ENCODE measurements at regions not wholly inside any gene's neighbourhood (a gene's known extent, or its start where the extent isn't known, plus 50 kb on each side); places are given as distances from the start of the nearest gene placed in this dataset.

GRCh38 chr9:127553793-127554192, 58.3 kb upstream of the STXBP1 start:
- TF ChIP-seq ELF1 (IDR thresholded peaks at IDR 0.05; ENCODE audit: borderline replicate concordance, low read depth) (no peak), REST (IDR thresholded peaks at IDR 0.05; ENCODE audit: low read depth) (no peak), ATF3 (IDR thresholded peaks at IDR 0.05) (no peak), EZH2 (IDR thresholded peaks at IDR 0.05) (no peak), EGR1 (IDR thresholded peaks at IDR 0.05; ENCODE audit: low read depth) (no peak), JUND (IDR thresholded peaks at IDR 0.05) (no peak), SP1 (IDR thresholded peaks at IDR 0.05; ENCODE audit: low read depth) (no peak), CTCF (IDR thresholded peaks at IDR 0.05 in 2 of 3, conservative IDR thresholded peaks at IDR 0.05 in 1 of 3; ENCODE audit: borderline replicate concordance in 1 of 3, insufficient read depth in 1 of 3, low read depth in 2 of 3, low read length in 2 of 3) (no peak), SIN3A (IDR thresholded peaks at IDR 0.05; ENCODE audit: low read depth) (no peak), MAX (IDR thresholded peaks at IDR 0.05) (no peak), ZFX (IDR thresholded peaks at IDR 0.05) (no peak), ZNF274 (IDR thresholded peaks at IDR 0.05; ENCODE audit: low read depth, low read length) (no peak)
- no peak for ATAC-seq
- H2AFZ ChIP-seq (ENCODE audit: low read depth, low read length, poor library complexity, severe bottlenecking) = no peak overlapping the region
- peaks cover 0 to 11% of the 10 kb centered on the region in 2 experiments; a peak in 1 of 4 replicates for H3K36me3 ChIP-seq (ENCODE audit: control insufficient read depth in 1 of 2, insufficient read depth in 2 of 2, low read length in 2 of 2)
- H3K4me1 ChIP-seq (ENCODE audit: control insufficient read depth in 1 of 2, insufficient read depth in 2 of 2, low read length in 2 of 2) = peaks cover 40 to 66% of the 10 kb centered on the region in 2 experiments
- intact Hi-C loops (cut with micrococcal nuclease) = no loop called here
- RAD21 ChIA-PET (ENCODE audit: low non-redundant PET in 1 of 2, low total read pairs in 2 of 2, uncharacterized antibody in 2 of 2, unreplicated experiment in 2 of 2) = no interaction called here
- no peak overlapping the region for H3K4me2 ChIP-seq (ENCODE audit: low read length)
- peaks cover 96% of the 10 kb centered on the region for H3K79me2 ChIP-seq (ENCODE audit: insufficient read depth, low read length)
- CTCF ChIA-PET = interaction anchor here (1.2 kb wide), 1 partner anchor 28 kb away, joined by 3 read pairs; no protein-coding TSS in a partner anchor
- no peak overlapping the region for H3K27ac ChIP-seq (ENCODE audit: low read depth, low read length)
- H4K20me1 ChIP-seq (ENCODE audit: insufficient read depth) = no peaks in the 10 kb centered on the region
- H3K9me2 ChIP-seq (ENCODE audit: insufficient read depth) = no peaks in the 10 kb centered on the region
- H3K9me3 ChIP-seq (ENCODE audit: control insufficient read depth in 1 of 2, insufficient read depth in 1 of 2, low read depth in 1 of 2, low read length in 2 of 2) = no peaks in the 10 kb centered on the region
- H3K4me3 ChIP-seq (replicated peaks in 1 of 2; ENCODE audit: low read depth in 1 of 2, low read length in 2 of 2) = no peak overlapping the region
- no peak overlapping the region for H3K9ac ChIP-seq (ENCODE audit: low read length)
- no TSS peak for BruUV-seq (replicated peaks)
- no peaks in the 10 kb centered on the region for H3K27me3 ChIP-seq (ENCODE audit: insufficient read depth, low read length)
- POLR2A ChIA-PET = no interaction called here
- no peak for DNase-seq (ENCODE audit: low read depth, low spot score)
